ENCODE measurements at regions not wholly inside any gene's neighbourhood (a gene's known extent, or its start where the extent isn't known, plus 50 kb on each side); places are given as distances from the start of the nearest gene placed in this dataset.

GRCh38 chr9:134987376-134987775 lies 69.7 kb upstream of the FCN1 start:
- DNase-seq: no peak

DNA sequence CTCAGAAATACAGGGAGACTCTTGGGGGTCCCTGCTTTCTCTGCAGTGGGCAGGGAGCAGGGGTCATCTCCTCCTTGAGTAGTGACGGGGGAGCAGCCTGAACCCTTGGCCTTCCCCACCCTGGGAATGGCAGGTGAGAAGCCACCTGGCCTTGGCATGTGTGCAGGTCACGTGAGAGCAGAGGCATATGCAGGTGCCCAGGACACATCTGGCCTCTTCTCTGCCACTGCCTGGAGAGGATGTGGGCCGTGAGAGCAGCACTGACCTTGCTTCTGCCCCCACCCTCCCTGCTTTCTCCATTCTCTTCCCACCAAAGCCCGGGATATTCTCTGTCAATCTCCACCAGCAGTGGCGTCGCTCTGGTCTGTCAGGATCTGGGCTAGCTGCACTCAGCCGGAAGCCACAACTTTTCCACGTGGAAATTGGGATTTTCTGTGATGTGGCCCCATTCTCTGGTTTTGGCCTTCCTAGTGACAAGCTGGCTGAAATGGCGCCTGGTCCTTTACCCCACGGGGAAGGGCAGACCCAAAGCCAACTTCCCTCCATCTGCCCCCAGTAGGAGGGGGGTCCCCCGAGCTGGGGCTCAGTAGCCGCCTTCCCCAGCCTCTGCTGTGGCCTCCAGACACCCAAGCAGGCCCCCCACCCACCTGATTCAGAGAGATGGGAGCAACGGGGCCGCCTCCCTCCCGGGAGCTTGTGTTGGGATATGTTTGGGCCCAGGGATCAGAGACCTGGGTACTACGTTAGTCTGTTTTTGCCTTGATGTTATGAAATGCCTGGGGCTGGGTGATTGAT lies 70.4 kb upstream of the FCN1 start:
- DNase-seq: no peak

DNA sequence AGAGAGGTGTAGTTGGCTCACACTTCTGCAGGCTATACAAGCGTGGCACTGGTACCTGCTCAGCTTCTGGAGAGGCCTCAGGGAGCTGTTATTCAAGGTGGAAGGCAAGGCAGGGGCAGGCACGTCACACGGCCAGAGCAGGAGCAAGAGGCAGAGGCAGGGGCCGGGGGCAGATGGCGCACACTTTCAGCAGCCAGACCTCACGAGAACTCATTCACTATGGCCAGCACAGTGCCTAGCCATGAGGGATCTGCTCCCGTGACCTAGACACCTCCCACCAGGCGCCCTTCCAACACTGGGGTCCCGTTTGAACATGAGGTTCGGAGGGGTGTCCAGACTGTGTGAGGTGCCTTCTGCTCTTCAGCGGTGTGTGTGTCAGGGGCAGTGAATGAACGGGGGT lies 71.0 kb upstream of the FCN1 start:
- no peak for DNase-seq

DNA sequence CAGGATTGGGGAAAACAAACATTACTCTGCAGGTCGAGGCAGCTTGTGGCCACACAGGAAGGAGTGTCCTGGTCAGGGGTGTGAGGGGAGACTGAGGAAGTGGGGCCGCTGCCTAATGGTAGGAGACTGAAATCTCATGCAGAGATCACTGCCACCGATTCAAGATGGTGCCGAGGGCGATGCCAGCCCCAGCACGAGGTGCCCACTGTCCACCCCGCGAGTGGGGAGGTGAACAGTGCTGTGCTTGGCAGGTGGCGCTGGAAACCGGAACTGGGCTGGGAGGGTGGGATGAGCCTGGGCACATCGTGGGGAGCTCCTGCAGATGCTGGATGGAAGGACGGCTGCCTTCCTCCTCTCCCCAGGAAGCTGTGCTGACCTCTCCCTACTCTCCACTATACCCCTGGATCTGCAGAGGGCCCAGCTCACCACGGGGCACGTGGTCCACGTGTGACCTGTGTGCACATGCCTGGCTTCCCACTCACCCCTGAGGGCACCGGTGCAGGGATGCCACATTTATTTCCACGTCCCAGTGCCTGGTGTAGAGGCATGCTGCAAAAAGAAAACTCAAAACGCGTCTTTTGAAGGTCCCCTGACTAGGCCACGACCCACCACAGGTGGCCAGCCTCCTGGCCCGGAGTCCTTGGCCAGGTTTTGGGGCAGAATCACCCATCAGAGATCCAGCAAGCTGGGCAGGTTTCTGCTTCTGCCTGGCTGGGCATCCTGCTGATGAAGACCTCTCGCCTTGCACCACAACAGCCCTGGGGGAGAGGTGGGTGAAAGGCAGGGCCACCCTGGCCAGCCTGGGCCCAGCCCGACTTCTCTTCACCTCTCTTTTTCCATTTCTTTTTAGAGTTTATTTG lies 71.7 kb upstream of the FCN1 start:
- DNase-seq: no peak

GRCh38 chr9:134991808-134992754 lies 74.4 kb upstream of the FCN1 start:
- no peak for DNase-seq

- DNase-seq: no peak
These were observed 75.0 kb upstream of the FCN1 start for GRCh38 chr9:134992755-134993124.

- no peak for DNase-seq
These were observed 75.7 kb upstream of the FCN1 start for GRCh38 chr9:134993416-134993815.

- no peak for DNase-seq
These were observed 76.4 kb upstream of the FCN1 start for GRCh38 chr9:134993996-134994720.

DNA sequence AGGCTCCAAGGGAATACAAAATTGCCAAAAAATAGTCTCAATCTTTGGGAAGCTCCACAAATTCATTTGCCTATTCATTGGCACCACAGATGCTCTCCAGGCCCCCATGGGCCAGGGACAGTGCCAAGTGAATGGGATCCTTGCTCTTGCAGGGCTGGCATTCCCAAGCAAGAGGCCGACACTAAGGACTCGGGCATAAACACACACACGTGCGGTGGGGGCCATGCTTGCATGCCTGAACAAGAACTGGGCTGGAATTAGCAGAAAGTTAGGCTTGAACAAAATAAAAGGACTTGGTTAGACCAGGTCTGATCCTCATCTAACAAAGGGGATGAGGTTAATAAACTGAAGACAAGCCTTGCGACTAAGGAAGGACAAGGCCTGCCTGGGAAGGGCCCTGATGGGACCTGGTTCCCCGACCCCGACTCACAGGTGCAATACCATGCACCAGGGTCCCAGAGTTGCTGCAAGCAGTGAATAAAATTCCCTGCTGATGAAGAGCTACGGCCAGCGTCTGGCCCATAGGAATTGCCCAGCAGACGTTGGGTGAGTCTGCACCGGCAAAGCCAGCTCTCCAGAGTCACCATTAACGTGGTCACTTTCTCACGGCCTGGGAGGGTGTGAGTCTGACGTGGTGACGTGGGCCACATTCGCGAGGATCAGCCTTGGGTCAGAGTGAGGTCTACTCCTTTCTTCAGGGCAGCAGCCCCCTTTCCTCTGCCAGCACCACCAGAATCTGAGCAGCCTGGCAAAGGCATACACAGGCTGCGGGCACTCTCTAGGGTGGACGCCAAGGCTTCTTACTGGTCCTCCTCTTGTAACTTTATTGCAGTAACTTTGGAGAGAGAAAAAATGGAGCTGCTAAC lies 77.4 kb upstream of the FCN1 start:
- DNase-seq: no peak

DNA sequence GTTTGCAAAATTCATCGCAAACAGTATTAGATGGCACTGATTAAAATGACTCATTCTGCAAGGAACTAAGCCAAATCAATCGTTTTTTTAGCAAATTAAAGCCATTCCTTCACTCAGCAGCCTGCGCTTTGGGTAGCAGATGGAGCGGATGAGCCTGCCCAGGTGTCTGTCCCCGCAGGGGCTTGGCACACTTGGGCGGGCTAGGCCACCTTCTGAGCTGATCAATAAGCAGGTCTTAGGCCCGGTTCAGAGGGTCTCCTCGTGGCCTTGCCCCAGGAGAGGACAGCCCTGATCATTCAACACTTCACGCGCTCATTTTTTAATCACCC lies 78.0 kb upstream of the FCN1 start:
- no peak for DNase-seq

DNA sequence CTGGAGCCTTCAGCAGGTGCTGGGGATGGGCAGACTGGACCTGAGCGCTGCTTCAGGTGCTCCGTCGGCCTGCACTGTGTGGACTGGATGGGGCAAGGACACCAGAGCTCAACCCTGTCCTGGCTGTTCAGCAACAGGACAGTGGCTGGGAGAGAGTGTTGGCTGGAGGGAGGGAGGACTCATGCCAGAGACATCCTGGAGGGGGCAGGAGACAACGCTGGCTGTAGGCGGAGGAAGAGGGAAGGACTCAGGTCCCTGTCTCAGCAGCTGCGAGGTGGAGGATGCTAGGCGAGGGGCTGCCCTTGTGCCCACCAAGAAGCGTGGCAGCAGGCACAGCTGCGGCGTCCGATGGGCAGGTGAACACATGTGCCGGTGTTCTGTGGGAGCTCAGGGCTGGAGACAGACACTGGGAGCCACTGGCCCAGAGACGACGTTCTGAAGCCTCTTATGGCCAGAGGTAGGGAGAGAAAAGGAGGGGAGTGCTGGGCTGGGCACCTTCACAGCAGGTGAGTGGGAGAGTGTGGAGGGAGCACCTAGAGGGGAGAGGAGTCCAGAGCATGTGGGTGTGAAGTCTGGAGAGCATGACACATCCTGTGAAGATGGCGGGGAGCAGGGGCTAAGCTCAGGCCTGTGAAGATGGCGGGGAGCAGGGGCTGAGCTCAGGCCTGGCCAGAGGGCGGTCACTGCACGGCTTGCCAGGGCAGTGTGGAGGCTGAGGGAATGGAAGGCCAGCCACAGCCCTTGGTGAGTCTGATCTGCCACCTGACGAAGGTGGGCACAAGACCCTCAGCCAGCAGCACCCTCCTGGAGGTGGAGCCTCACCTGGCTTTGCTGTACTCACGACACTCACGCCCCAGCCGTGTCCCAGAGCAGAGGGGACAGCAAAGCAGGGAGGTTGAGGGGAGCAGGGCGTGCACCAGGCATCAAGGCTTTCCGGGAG lies 79.1 kb upstream of the FCN1 start:
- DNase-seq: no peak

GRCh38 chr9:135000647-135001245 lies 83.0 kb upstream of the FCN1 start:
- DNase-seq: no peak

GRCh38 chr9:135001526-135001925 lies 83.8 kb upstream of the FCN1 start:
- no peak for DNase-seq

GRCh38 chr9:135002336-135002735 lies 84.6 kb upstream of the FCN1 start:
- no peak for DNase-seq

DNA sequence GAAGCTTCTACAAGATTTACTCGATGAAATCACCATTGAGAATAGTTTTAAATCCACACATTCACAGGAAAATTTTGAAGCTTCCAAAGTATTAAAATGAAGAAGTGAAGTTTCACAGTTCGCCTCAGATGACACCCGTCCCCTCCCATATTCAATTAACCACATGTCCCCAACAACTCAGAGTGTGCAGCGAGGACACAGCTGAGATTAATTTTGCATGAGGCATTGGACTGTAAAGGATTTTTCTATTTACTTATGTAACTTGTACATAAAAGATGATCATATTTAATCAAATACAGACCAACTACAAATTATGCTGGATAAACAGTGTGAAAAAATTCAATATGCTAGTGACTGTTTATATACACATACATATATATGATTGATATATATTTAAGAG lies 84.7 kb upstream of the OLFM1 start:
- no peak for DNase-seq

DNA sequence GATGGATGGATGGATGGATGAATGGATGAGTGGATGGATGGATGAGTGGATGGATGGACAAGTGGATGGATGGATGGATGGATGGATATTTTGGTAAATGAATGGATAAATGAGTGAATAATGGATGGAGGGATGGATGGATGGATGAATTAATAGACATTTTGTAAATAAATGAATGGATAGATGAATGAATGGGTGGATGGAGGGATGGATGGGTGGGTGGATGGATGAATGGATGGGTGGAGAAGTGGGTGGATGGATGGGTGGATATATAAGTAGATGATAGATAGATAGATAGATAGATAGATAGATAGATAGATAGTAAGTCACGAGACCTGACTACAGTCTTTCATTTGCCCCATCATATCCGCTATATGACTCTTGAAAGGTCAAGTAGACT lies 82.7 kb upstream of the OLFM1 start:
- DNase-seq: no peak

DNA sequence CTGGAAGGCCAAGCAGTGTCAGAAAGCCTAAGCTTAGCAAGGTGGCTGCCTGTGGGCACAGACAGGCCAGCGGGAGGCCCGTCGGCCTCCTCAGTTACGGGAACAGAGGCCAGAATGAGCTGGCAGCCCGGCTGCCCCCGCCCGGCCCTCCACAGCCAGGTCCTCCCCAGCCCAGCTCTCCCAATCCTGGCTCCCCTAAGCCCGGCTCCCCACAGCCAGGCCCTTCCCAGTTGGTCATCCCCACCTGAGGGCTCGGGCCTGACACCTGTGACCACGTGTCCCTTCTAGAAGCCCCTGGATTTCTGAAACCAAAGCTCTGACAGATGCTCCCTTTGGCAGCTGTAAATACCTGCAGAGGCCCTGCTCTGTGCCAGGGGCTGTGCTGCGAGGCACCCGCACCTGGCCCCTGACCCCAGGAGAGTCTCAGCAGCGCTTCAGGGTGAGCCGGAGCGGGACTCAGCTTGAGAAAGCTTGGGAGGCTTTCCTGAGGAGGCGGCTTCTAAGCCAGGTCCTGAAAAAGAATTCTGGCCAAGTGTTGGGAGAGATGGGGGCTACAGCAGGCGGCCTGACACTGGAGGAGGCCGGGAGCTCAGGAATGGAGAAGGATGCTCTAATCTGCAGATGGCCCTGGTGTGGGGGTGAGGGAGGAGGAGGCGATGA lies 80.4 kb upstream of the OLFM1 start:
- DNase-seq: no peak

- DNase-seq: no peak
These were observed 79.9 kb upstream of the OLFM1 start for GRCh38 chr9:135007601-135008000.

Data from right lung (tissue), 2 donors.